ENCODE measurements at regions not wholly inside any gene's neighbourhood (a gene's known extent, or its start where the extent isn't known, plus 50 kb on each side); places are given as distances from the start of the nearest gene placed in this dataset.

DNA sequence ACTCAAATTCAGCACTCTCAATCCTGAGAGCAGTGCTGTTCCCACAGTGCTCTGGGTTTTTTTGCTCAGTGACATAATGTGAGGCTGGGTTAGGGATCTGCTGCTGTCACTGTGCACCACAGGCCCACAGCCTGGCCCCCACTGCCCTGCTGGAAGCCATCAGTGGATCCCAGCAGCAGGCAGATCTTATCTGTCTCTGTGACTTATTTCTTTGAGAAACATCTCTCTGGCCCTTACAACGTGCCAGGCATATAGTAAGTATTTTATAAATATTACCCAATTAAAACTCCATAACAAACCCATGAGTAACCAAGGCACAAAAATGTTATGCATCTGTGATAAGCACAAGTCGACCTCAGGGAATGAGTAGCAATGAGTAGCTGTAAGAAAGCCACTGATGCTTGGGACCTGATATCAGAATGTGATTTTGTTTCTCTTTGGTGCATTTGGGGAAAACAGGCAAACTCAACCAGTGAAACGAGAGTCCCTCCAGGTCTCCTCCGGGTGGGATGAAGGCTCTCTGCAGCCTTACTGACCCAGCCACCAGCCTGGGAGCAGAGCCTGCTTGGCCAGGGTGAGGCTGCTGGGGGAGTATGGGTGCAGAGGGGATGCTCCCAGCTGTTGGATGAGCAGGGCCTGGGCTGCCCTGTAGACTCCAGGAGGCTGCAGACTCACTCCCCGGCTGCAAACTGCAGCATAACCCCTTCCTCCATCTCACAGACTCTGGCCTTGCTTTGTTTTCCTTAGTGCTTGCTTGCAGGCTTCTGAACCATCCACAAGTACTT is 172.7 kb upstream of the LNX1 start:
- no peak for DNase-seq (ENCODE audit: low read depth)
- TF ChIP-seq, protein P1, sequence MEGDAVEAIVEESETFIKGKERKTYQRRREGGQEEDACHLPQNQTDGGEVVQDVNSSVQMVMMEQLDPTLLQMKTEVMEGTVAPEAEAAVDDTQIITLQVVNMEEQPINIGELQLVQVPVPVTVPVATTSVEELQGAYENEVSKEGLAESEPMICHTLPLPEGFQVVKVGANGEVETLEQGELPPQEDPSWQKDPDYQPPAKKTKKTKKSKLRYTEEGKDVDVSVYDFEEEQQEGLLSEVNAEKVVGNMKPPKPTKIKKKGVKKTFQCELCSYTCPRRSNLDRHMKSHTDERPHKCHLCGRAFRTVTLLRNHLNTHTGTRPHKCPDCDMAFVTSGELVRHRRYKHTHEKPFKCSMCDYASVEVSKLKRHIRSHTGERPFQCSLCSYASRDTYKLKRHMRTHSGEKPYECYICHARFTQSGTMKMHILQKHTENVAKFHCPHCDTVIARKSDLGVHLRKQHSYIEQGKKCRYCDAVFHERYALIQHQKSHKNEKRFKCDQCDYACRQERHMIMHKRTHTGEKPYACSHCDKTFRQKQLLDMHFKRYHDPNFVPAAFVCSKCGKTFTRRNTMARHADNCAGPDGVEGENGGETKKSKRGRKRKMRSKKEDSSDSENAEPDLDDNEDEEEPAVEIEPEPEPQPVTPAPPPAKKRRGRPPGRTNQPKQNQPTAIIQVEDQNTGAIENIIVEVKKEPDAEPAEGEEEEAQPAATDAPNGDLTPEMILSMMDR (IDR thresholded peaks at IDR 0.05; ENCODE audit: low read depth, low read length, missing control alignments), result no peak
- H3K4me3 ChIP-seq (ENCODE audit: low read depth, low read length), result no peak overlapping the region

DNA sequence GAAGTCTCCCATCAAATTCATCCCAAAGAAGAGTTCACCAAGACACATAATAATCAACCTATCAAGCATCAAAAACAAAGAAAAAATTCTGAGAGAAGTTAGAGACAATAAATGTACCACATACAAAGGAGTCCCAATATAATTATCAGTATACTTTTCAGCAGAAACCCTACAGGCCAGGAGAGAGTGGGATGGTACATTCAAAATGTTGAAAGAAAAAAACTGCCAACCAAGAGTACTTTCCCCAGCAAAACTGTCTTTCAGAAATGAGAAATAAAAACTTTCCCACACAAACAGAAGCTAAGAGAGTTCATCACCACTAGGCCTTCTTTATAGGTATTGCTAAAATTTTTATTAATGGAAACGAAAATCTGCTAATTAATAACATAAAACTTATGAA is 164.4 kb upstream of the LNX1 start:
- TF ChIP-seq, protein P1 (IDR thresholded peaks at IDR 0.05; ENCODE audit: low read depth, low read length, missing control alignments), result no peak
- DNase-seq (ENCODE audit: low read depth), result no peak
- no peak overlapping the region for H3K4me3 ChIP-seq (ENCODE audit: low read depth, low read length)

DNA sequence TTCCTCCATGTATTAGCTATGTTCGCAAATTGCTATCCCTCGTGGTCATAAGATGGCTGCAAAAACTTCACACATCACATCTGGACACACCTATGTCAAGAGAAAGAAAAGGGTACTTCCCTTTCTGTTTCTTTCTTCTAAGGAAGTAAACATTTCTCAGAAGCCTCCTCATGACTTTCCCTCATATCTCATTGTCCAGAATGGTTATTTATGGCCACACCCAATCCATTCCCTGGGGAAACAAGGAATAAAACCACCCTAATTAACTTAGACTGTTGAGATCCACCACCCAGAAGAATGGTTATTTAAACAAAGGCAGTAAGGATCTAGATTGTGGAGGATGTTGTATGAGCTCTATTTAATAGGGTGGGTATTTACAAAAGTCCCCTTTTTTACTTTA is 160.8 kb upstream of the LNX1 start:
- H3K4me3 ChIP-seq (ENCODE audit: low read depth, low read length), result no peak overlapping the region
- TF ChIP-seq, protein P1 (IDR thresholded peaks at IDR 0.05; ENCODE audit: low read depth, low read length, missing control alignments), result no peak
- DNase-seq (ENCODE audit: low read depth), result no peak

DNA sequence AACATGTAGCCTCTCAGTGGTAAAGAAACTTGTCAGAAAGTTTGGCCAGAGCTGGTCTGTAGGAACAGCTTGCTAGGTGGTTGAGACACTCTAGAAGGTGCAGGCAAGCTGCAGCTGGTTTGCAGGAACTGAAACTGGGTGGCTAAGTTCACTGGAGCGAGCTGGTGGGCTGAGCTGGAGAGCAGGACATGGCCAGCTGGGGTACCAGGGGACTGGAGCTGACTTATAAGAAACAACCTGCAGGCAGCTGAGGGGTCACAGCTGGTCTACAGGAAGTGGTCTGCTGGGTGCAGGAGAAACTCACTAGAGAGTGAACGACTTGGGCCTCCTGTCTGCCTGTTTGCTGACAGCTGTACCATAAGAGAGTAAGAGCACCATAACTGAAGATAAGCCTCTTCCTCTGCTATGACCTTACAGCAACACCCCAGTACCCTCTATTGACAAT is 157.1 kb upstream of the LNX1 start:
- peak; percentile 98 for DNase-seq (ENCODE audit: low read depth)
- TF ChIP-seq, protein P1 (IDR thresholded peaks at IDR 0.05; ENCODE audit: low read depth, low read length, missing control alignments), result no peak
- no peak overlapping the region for H3K4me3 ChIP-seq (ENCODE audit: low read depth, low read length)

DNA sequence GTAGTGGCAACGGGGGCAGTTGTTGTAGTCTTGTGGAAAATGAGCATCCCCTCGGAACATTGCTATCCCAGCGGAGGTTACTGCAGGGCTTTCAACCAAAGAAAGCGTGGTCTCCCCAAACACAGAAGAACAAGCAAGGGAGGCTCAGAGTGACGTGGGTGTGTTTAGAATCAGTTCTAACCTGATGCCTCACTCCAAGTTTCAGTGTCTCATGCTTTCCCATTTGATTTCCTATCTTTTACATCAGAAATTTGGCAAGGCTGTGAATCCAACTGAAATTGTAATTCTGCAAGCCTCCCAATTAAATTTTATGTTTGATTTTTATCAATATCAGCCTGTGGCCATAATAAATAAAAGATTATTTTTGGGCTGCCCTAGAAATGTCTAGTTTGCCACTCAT is 156.1 kb upstream of the LNX1 start:
- TF ChIP-seq, protein P1 (IDR thresholded peaks at IDR 0.05; ENCODE audit: low read depth, low read length, missing control alignments), result no peak
- H3K4me3 ChIP-seq (ENCODE audit: low read depth, low read length), result no peak overlapping the region
- no peak for DNase-seq (ENCODE audit: low read depth)

DNA sequence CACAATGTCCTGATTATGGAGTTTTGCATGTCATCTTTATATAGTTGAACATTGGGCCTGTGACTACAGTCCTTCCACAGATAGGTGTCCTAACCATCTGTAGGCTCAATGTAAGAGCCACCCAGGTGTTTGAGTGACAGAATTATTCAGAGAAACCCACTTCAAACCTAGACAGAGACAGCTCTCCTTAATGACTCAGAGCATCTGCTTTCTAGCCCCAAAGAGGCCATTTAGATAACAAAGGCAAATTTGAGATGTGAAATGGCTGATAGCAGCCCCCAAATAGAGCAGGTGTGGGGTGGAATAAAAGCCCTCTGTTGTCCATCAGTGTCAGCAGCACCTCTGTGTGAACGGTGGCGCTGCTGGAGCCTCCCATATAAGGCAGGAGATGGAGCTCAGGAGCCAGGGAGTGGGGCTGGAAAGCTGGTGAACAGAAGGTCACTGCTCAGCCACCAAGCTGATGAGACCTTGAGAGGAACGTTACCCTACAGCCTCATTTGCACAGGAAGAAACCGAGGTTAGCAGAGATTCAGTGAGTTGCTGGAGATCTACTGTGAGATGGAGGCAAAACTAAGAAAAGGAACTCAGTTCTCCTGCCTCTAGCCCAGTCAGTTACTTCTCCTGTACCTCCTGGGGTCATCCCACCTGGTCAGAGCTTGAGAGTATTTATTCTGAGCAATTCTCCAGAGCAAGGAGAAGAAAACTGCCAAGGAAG is 153.3 kb upstream of the LNX1 start:
- DNase-seq (ENCODE audit: low read depth), result no peak
- TF ChIP-seq, protein P1 (IDR thresholded peaks at IDR 0.05; ENCODE audit: low read depth, low read length, missing control alignments), result no peak
- H3K4me3 ChIP-seq (ENCODE audit: low read depth, low read length), result no peak overlapping the region
